ENCODE measurements at regions not wholly inside any gene's neighbourhood (a gene's known extent, or its start where the extent isn't known, plus 50 kb on each side); places are given as distances from the start of the nearest gene placed in this dataset.

- TF ChIP-seq EZH2phosphoT487 (conservative IDR thresholded peaks at IDR 0.05; ENCODE audit: low read length) (no peak), CTCF (IDR thresholded peaks at IDR 0.05; ENCODE audit: insufficient read depth, low read length, poor library complexity, severe bottlenecking) (no peak)
These were observed 366.5 kb upstream of the POU3F2 start for GRCh38 chr6:98467902-98468301.

GRCh38 chr6:98469141-98469540 is 365.2 kb upstream of the POU3F2 start:
- H3K9ac ChIP-seq (ENCODE audit: low read length), result no peak overlapping the region
- H3K27me3 ChIP-seq (ENCODE audit: low read length), result no peaks in the 10 kb centered on the region
- H3K36me3 ChIP-seq (ENCODE audit: low read length), result no peaks in the 10 kb centered on the region
- H3K79me2 ChIP-seq (ENCODE audit: insufficient read depth, low read length), result no peaks in the 10 kb centered on the region
- no peak overlapping the region for H3K4me2 ChIP-seq (ENCODE audit: low read depth, low read length, poor library complexity, severe bottlenecking)
- H3K9me3 ChIP-seq (ENCODE audit: insufficient read depth, low read length), result no peaks in the 10 kb centered on the region
- no peak overlapping the region for H3K27ac ChIP-seq (ENCODE audit: low read depth, low read length)
- TF ChIP-seq CTCF (IDR thresholded peaks at IDR 0.05; ENCODE audit: insufficient read depth, low read length, poor library complexity, severe bottlenecking) (no peak), EZH2phosphoT487 (conservative IDR thresholded peaks at IDR 0.05; ENCODE audit: low read length) (no peak)
- no peaks in the 10 kb centered on the region for H3K9me2 ChIP-seq (replicated peaks; ENCODE audit: insufficient read depth, low read length)
- no peak overlapping the region for H3K4me3 ChIP-seq (ENCODE audit: insufficient read depth, low read length, poor library complexity, severe bottlenecking)
- no peak overlapping the region for H2AFZ ChIP-seq (ENCODE audit: low read depth, low read length, severe bottlenecking)
- no peaks in the 10 kb centered on the region for H4K20me1 ChIP-seq (ENCODE audit: low read depth, low read length)
- H3F3A ChIP-seq (ENCODE audit: insufficient read depth), result no peaks in the 10 kb centered on the region

More at GRCh38 chr6:98467902-98468301, 366.5 kb upstream of the POU3F2 start:
- H2AFZ ChIP-seq (ENCODE audit: low read depth, low read length, severe bottlenecking), result no peak overlapping the region
- no peak overlapping the region for H3K4me2 ChIP-seq (ENCODE audit: low read depth, low read length, poor library complexity, severe bottlenecking)
- no peak overlapping the region for H3K27ac ChIP-seq (ENCODE audit: low read depth, low read length)
- no peaks in the 10 kb centered on the region for H3K36me3 ChIP-seq (ENCODE audit: low read length)
- H3K79me2 ChIP-seq (ENCODE audit: insufficient read depth, low read length), result no peaks in the 10 kb centered on the region
- no peaks in the 10 kb centered on the region for H3K9me2 ChIP-seq (replicated peaks; ENCODE audit: insufficient read depth, low read length)
- no peak overlapping the region for H3K9ac ChIP-seq (ENCODE audit: low read length)
- H3K4me3 ChIP-seq (ENCODE audit: insufficient read depth, low read length, poor library complexity, severe bottlenecking), result no peak overlapping the region
- H3F3A ChIP-seq (ENCODE audit: insufficient read depth), result no peaks in the 10 kb centered on the region
- no peaks in the 10 kb centered on the region for H3K27me3 ChIP-seq (ENCODE audit: low read length)
- no peaks in the 10 kb centered on the region for H4K20me1 ChIP-seq (ENCODE audit: low read depth, low read length)
- H3K9me3 ChIP-seq (ENCODE audit: insufficient read depth, low read length), result no peaks in the 10 kb centered on the region

GRCh38 chr6:98470821-98471220 is 363.6 kb upstream of the POU3F2 start:
- Histone ChIP-seq H3K4me2 (ENCODE audit: low read depth, low read length, poor library complexity, severe bottlenecking) (no peak overlapping the region), H3K9me2 (replicated peaks; ENCODE audit: insufficient read depth, low read length) (no peaks in the 10 kb centered on the region), H3K9me3 (ENCODE audit: insufficient read depth, low read length) (no peaks in the 10 kb centered on the region), H3K27me3 (ENCODE audit: low read length) (no peaks in the 10 kb centered on the region), H4K20me1 (ENCODE audit: low read depth, low read length) (no peaks in the 10 kb centered on the region), H3K9ac (ENCODE audit: low read length) (no peak overlapping the region), H3K4me3 (ENCODE audit: insufficient read depth, low read length, poor library complexity, severe bottlenecking) (no peak overlapping the region), H3K36me3 (ENCODE audit: low read length) (no peaks in the 10 kb centered on the region), H3F3A (ENCODE audit: insufficient read depth) (no peaks in the 10 kb centered on the region), H3K79me2 (ENCODE audit: insufficient read depth, low read length) (no peaks in the 10 kb centered on the region), H3K27ac (ENCODE audit: low read depth, low read length) (no peak overlapping the region), H2AFZ (ENCODE audit: low read depth, low read length, severe bottlenecking) (no peak overlapping the region)
- no peak for TF ChIP-seq CTCF (IDR thresholded peaks at IDR 0.05; ENCODE audit: insufficient read depth, low read length, poor library complexity, severe bottlenecking)
- no peak for TF ChIP-seq EZH2phosphoT487 (conservative IDR thresholded peaks at IDR 0.05; ENCODE audit: low read length)
